ENCODE measurements at regions not wholly inside any gene's neighbourhood (a gene's known extent, or its start where the extent isn't known, plus 50 kb on each side); places are given as distances from the start of the nearest gene placed in this dataset.

DNA sequence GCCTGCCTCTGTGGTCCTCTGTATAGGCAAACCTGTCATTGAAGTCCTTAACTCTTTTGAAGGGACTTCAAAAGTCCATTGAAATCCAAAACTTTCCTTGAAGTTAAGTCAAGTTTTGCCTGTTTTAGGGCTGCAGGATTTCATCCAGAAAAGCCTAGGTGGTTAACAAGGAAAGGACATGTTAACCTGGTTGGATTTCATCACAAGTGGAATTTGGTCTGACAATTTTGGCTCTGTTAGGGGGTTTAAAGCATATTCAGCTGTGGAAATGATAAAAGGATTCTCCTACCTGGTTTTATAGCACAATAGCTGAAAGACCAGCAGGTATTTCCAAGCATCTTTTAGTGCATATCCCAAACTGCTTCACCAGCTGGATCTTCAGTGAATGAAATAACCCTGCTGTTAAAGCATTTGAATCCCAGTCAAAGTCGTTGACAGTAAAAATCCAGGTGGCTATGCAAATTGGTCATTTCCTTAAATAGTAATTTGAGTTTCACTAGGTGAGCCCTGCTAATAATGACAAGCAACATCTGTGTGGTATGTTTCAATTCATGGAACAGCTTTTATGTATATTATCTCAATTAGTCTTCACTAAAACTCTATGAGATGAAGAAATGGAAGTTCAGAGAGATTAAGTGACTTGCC lies 400.5 kb downstream of the ETNK1 start:
- H3K9me3 ChIP-seq (replicated peaks) = no peaks in the 10 kb centered on the region
- H3K36me3 ChIP-seq = no peaks in the 10 kb centered on the region
- H3K4me1 ChIP-seq = no peaks in the 10 kb centered on the region
- no peak for DNase-seq
- H3K4me3 ChIP-seq = no peak overlapping the region
- intact Hi-C loops (cut with micrococcal nuclease) = no loop called here
- H3K27me3 ChIP-seq (ENCODE audit: low read depth) = peaks cover under 1% of the 10 kb centered on the region
- no peak overlapping the region for H3K27ac ChIP-seq (replicated peaks)
- TF ChIP-seq, protein P1, sequence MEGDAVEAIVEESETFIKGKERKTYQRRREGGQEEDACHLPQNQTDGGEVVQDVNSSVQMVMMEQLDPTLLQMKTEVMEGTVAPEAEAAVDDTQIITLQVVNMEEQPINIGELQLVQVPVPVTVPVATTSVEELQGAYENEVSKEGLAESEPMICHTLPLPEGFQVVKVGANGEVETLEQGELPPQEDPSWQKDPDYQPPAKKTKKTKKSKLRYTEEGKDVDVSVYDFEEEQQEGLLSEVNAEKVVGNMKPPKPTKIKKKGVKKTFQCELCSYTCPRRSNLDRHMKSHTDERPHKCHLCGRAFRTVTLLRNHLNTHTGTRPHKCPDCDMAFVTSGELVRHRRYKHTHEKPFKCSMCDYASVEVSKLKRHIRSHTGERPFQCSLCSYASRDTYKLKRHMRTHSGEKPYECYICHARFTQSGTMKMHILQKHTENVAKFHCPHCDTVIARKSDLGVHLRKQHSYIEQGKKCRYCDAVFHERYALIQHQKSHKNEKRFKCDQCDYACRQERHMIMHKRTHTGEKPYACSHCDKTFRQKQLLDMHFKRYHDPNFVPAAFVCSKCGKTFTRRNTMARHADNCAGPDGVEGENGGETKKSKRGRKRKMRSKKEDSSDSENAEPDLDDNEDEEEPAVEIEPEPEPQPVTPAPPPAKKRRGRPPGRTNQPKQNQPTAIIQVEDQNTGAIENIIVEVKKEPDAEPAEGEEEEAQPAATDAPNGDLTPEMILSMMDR (IDR thresholded peaks at IDR 0.05; ENCODE audit: borderline replicate concordance) = no peak

DNA sequence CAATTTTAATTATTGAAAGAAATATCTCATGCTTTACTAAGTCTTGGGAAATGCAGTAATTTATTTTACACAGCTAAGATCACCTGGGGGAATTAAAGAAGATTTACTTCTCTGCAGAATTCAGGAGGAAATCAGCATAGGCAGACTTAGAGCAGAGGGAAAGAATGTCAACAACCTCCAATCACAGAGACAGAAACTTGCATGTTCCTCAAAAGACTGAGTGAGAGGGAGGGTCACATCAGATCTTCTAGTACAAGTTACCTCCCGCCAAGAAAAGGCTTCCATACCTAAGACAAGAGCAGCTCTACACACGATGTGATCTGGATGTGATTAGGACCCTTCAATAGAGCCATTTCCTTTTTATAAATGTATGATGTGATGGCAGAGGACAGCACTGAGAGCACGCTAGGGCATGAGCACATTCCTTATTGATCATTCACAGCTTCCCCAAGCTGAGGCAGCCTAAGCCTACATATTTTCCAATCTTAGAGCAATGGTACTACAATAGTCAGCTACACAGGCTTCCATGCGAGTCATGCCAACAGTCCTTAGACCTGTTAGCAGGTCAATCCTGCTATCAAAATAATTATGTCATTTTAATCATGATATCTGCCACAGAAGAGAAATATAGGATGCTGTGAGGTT lies 403.3 kb downstream of the ETNK1 start:
- TF ChIP-seq, protein P1 (IDR thresholded peaks at IDR 0.05; ENCODE audit: borderline replicate concordance) = no peak
- intact Hi-C loops (cut with micrococcal nuclease) = no loop called here
- Histone ChIP-seq H3K27ac (replicated peaks) (no peak overlapping the region), H3K9me3 (replicated peaks) (no peaks in the 10 kb centered on the region), H3K36me3 (no peaks in the 10 kb centered on the region), H3K4me3 (no peak overlapping the region), H3K27me3 (ENCODE audit: low read depth) (peaks cover 10% of the 10 kb centered on the region), H3K4me1 (no peaks in the 10 kb centered on the region)
- DNase-seq = no peak

DNA sequence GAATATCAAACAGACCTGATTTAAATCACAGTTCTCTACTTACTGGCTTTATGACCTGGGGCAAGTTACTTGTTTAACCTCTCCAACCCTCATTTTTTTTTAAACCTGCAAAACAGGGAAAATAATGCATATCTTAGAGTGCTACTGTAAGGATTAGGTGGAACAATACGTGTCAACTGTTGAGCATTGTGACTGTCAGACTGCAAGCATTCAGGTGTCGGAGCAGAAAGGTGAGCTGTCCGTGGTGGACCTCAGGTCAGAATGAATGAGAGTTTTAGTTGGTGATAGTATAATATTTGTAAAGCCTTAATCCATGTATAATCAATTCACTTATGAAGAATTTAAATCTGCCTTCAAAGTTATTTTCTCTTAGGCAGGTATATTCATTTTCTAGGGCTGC lies 404.2 kb downstream of the ETNK1 start:
- Histone ChIP-seq H3K4me1 (no peaks in the 10 kb centered on the region), H3K9me3 (replicated peaks) (no peaks in the 10 kb centered on the region), H3K27ac (replicated peaks) (no peak overlapping the region), H3K36me3 (no peaks in the 10 kb centered on the region), H3K27me3 (ENCODE audit: low read depth) (peaks cover 10% of the 10 kb centered on the region), H3K4me3 (no peak overlapping the region)
- intact Hi-C loops (cut with micrococcal nuclease) = no loop called here
- TF ChIP-seq, protein P1 (IDR thresholded peaks at IDR 0.05; ENCODE audit: borderline replicate concordance) = no peak
- no peak for DNase-seq

DNA sequence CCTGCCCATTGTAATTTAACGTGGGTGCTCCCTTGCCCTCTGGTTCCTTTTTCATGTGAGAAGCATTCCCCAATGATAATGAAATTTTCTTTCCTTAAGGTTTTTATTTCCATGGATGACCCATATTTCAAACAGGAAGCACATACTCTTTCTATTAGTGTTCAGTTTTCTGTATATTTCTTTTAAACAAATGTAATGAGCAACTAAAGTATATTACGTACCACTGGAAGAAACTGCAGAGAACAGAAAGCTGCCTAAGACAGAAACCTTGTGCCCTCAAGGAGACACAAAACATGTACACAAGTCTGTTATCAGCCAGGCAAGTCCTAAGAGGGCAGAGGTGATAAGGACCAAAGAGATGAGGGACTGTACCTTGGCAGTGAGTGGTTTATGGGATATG lies 414.9 kb downstream of the ETNK1 start:
- Histone ChIP-seq H3K4me3 (no peak overlapping the region), H3K27me3 (ENCODE audit: low read depth) (no peaks in the 10 kb centered on the region), H3K36me3 (no peaks in the 10 kb centered on the region), H3K4me1 (no peaks in the 10 kb centered on the region), H3K9me3 (replicated peaks) (no peaks in the 10 kb centered on the region), H3K27ac (replicated peaks) (no peak overlapping the region)
- no peak for DNase-seq
- TF ChIP-seq, protein P1 (IDR thresholded peaks at IDR 0.05; ENCODE audit: borderline replicate concordance) = no peak
- intact Hi-C loops (cut with micrococcal nuclease) = no loop called here

DNA sequence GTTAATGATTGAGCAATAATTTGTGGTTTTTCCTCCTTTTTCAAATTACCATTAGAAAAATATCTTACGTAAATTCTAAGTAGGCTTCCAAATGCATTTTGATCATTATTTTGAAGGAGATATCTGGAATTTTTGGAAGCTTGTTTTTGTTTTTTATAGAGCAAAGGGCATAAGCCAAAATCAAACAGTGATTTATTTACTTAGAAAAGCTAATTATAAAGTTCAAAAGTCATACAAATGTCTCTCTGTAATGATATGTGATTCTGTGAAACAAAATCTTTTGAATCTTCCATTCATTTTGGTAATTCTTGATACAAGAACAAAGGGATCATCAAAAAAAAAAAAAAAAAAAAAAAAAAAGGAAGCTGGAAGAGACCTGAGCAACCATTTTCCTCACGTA lies 416.8 kb downstream of the ETNK1 start:
- intact Hi-C loops (cut with micrococcal nuclease) = no loop called here
- TF ChIP-seq, protein P1 (IDR thresholded peaks at IDR 0.05; ENCODE audit: borderline replicate concordance) = no peak
- H3K36me3 ChIP-seq = no peaks in the 10 kb centered on the region
- no peaks in the 10 kb centered on the region for H3K27me3 ChIP-seq (ENCODE audit: low read depth)
- H3K9me3 ChIP-seq (replicated peaks) = no peaks in the 10 kb centered on the region
- no peak overlapping the region for H3K27ac ChIP-seq (replicated peaks)
- H3K4me1 ChIP-seq = no peaks in the 10 kb centered on the region
- DNase-seq = no peak
- no peak overlapping the region for H3K4me3 ChIP-seq

Data from left ventricle myocardium inferior (tissue), 1 donor.